Esophagus muscularis mucosa (tissue), 4 donors: ENCODE measurements at regions not wholly inside any gene's neighbourhood (a gene's known extent, or its start where the extent isn't known, plus 50 kb on each side); places are given as distances from the start of the nearest gene placed in this dataset.

ENCODE experiments used
- DNase-seq: peaks from one replicate; pipeline ENCODE4 v3.0.0-alpha.2; 2017; ENCODE audit errors: extremely low spot score
- H3K27ac ChIP-seq, 4 donors: fragments of 200-600 bp; sonication (generic); replicated peaks in 1 of 4; 1 replicate in 3 of 4; 2 replicates in 1 of 4; pipeline ENCODE4 v1.5.1; 2016 to 2019; ENCODE audit warnings: mild to moderate bottlenecking in 1 of 4
- H3K27me3 ChIP-seq, 4 donors: fragments of 200-600 bp; sonication (generic); one replicate each; pipeline versions ENCODE4 v1.5.1 to v1.6.0; 2016 to 2019
- H3K36me3 ChIP-seq, 4 donors: fragments of 200-600 bp; sonication (generic); one replicate each; pipeline ENCODE4 v1.5.1; 2016 to 2019
- H3K4me1 ChIP-seq, 4 donors: fragments of 200-600 bp; sonication (generic); one replicate each; pipeline ENCODE4 v1.5.1; 2016 to 2019
- H3K4me3 ChIP-seq, 4 donors: fragments of 200-600 bp; sonication (generic); 1 replicate in 2 of 4; 2 replicates in 2 of 4; pipeline ENCODE4 v1.5.1; 2016 to 2019; ENCODE audit warnings: mild to moderate bottlenecking in 4 of 4, moderate library complexity in 1 of 4
- H3K9me3 ChIP-seq, 4 donors: fragments of 200-600 bp; sonication (generic); 1 replicate in 3 of 4; 2 replicates in 1 of 4; pipeline ENCODE4 v1.5.1; 2016 to 2019
- EP300 ChIP-seq: sonication (generic); formaldehyde crosslinking; IDR thresholded peaks from one replicate; pipeline ENCODE4 v1.6.1; 2017; ENCODE audit warnings: antibody characterized with exemption
- POLR2A ChIP-seq: fragments of 450-650 bp; IDR thresholded peaks from one replicate; pipeline ENCODE4 v1.6.1; 2017; ENCODE audit warnings: antibody characterized with exemption, moderate library complexity, mild to moderate bottlenecking, low read depth
- POLR2AphosphoS5 ChIP-seq, 2 donors: sonication (generic); formaldehyde crosslinking; IDR thresholded peaks; one replicate each; pipeline ENCODE4 v1.6.1; 2017; ENCODE audit warnings: antibody characterized with exemption in 2 of 2
- WGBS: methylation state at CpG from one replicate; pipeline ENCODE4 v1.1.5; 2018; 5-methylcytosine and 5-hydroxymethylcytosine counted together
- intact Hi-C: fragments of 100-400 bp; cut with DNase I; formaldehyde crosslinking; loops from one replicate; pipeline ENCODE4 v1.15.1; 2023
- TF ChIP-seq, protein P1 (sequence below), 3 experiments: fragments of 200-600 bp in 2 of 3; fragments of 450-650 bp in 1 of 3; sonication (generic) in 2 of 3; IDR thresholded peaks; one replicate each; pipeline ENCODE4 v1.5.1; 2017 to 2019; ENCODE audit warnings: antibody characterized with exemption in 3 of 3, mild to moderate bottlenecking in 2 of 3, moderate library complexity in 1 of 3

GRCh38 chr11:16448123-16448717 is 91.9 kb upstream of the SOX6 start:
- H3K4me1 ChIP-seq = no peaks in the 10 kb centered on the region
- no peaks in the 10 kb centered on the region for H3K9me3 ChIP-seq
- TF ChIP-seq POLR2AphosphoS5 (IDR thresholded peaks at IDR 0.05) (no peak), POLR2A (no peak), EP300 (no peak)
- TF ChIP-seq, protein P1, sequence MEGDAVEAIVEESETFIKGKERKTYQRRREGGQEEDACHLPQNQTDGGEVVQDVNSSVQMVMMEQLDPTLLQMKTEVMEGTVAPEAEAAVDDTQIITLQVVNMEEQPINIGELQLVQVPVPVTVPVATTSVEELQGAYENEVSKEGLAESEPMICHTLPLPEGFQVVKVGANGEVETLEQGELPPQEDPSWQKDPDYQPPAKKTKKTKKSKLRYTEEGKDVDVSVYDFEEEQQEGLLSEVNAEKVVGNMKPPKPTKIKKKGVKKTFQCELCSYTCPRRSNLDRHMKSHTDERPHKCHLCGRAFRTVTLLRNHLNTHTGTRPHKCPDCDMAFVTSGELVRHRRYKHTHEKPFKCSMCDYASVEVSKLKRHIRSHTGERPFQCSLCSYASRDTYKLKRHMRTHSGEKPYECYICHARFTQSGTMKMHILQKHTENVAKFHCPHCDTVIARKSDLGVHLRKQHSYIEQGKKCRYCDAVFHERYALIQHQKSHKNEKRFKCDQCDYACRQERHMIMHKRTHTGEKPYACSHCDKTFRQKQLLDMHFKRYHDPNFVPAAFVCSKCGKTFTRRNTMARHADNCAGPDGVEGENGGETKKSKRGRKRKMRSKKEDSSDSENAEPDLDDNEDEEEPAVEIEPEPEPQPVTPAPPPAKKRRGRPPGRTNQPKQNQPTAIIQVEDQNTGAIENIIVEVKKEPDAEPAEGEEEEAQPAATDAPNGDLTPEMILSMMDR (IDR thresholded peaks at IDR 0.05) = no peak
- no peaks in the 10 kb centered on the region for H3K36me3 ChIP-seq
- no peaks in the 10 kb centered on the region for H3K27me3 ChIP-seq
- no peak overlapping the region for H3K4me3 ChIP-seq
- intact Hi-C loops = no loop called here
- 86% methylated on average over 1 of the region's 1 CpG for WGBS
- no peak overlapping the region for H3K27ac ChIP-seq
- no peak for DNase-seq

- Histone ChIP-seq H3K27ac (no peak overlapping the region), H3K4me3 (no peak overlapping the region), H3K4me1 (no peaks in the 10 kb centered on the region), H3K27me3 (no peaks in the 10 kb centered on the region), H3K36me3 (no peaks in the 10 kb centered on the region), H3K9me3 (no peaks in the 10 kb centered on the region)
- TF ChIP-seq EP300 (no peak), POLR2A (no peak), POLR2AphosphoS5 (IDR thresholded peaks at IDR 0.05) (no peak)
- TF ChIP-seq, protein P1 (IDR thresholded peaks at IDR 0.05) = no peak
- 87% methylated on average over 3 of the region's 3 CpGs for WGBS
- DNase-seq = no peak
- intact Hi-C loops = no loop called here
Observed at GRCh38 chr11:16441461-16441860, 85.1 kb upstream of the SOX6 start.

DNA sequence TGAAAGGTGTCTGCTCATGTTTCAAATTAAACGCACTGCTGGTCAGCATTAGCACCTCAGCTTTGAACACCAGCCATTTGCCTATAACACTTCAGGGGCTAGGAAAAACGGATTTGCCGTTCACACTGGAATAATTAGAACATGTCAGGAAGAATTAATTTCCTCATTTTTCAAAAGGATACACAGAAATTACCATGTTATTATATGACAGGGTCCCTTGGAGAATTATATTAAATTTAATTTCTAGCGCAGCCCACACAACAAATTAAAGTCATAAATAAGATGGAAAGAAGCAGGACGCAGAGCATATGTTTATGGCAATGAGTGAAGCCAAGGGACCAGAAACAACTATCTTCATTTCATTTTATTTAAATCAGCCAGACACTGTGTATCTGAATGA is 83.8 kb upstream of the SOX6 start:
- H3K27me3 ChIP-seq = no peaks in the 10 kb centered on the region
- WGBS = 70% methylated on average over 5 of the region's 5 CpGs
- intact Hi-C loops = no loop called here
- H3K4me3 ChIP-seq = no peak overlapping the region
- TF ChIP-seq EP300 (no peak), POLR2A (no peak), POLR2AphosphoS5 (IDR thresholded peaks at IDR 0.05) (no peak)
- TF ChIP-seq, protein P1 (IDR thresholded peaks at IDR 0.05) = no peak
- no peak for DNase-seq
- H3K27ac ChIP-seq = no peak overlapping the region
- no peaks in the 10 kb centered on the region for H3K4me1 ChIP-seq
- H3K36me3 ChIP-seq = no peaks in the 10 kb centered on the region
- no peaks in the 10 kb centered on the region for H3K9me3 ChIP-seq

- Histone ChIP-seq H3K36me3 (no peaks in the 10 kb centered on the region), H3K4me1 (no peaks in the 10 kb centered on the region), H3K27ac (no peak overlapping the region), H3K27me3 (no peaks in the 10 kb centered on the region), H3K4me3 (no peak overlapping the region), H3K9me3 (no peaks in the 10 kb centered on the region)
- WGBS = 26% methylated on average over 2 of the region's 2 CpGs
- intact Hi-C loops = no loop called here
- DNase-seq = no peak
- no peak for TF ChIP-seq POLR2A
- TF ChIP-seq EP300 = no peak
- TF ChIP-seq, protein P1 (IDR thresholded peaks at IDR 0.05) = no peak
- no peak for TF ChIP-seq POLR2AphosphoS5 (IDR thresholded peaks at IDR 0.05)
Observed at GRCh38 chr11:16434036-16434435, 77.7 kb upstream of the SOX6 start.

- no peak overlapping the region for H3K4me3 ChIP-seq
- 89% methylated on average over 1 of the region's 1 CpG for WGBS
- no peaks in the 10 kb centered on the region for H3K36me3 ChIP-seq
- no peaks in the 10 kb centered on the region for H3K4me1 ChIP-seq
- H3K9me3 ChIP-seq = no peaks in the 10 kb centered on the region
- no peak for DNase-seq
- intact Hi-C loops = no loop called here
- no peak for TF ChIP-seq EP300
- no peak for TF ChIP-seq POLR2A
- TF ChIP-seq, protein P1 (IDR thresholded peaks at IDR 0.05) = no peak
- TF ChIP-seq POLR2AphosphoS5 (IDR thresholded peaks at IDR 0.05) = no peak
- no peak overlapping the region for H3K27ac ChIP-seq
- no peaks in the 10 kb centered on the region for H3K27me3 ChIP-seq
Observed at GRCh38 chr11:16430674-16431073, 74.3 kb upstream of the SOX6 start.
